HUDEP-2 (cell line): ENCODE measurements at regions not wholly inside any gene's neighbourhood (a gene's known extent, or its start where the extent isn't known, plus 50 kb on each side); places are given as distances from the start of the nearest gene placed in this dataset.
A peak's percentile ranks its signal among the peaks of the same experiment; 100 is the strongest.
"Not testable (repeated sequence)": the region's sequence is repeated elsewhere in the genome, so short reads cannot be mapped to it uniquely, and the experiment has no call there.

ENCODE experiments used
- DNase-seq, 76 experiments: peaks; one replicate each; lab custom pipeline; 2025; ENCODE audit not compliant: unreplicated experiment in 76 of 76; lab: John Stamatoyannopoulos, UW

GRCh38 chr12:105681341-105681740 is 350.9 kb downstream of the C12orf75 start:
- DNase-seq = no peak

GRCh38 chr12:105682821-105683220 is 352.3 kb downstream of the C12orf75 start:
- DNase-seq = not testable (repeated sequence)

- not testable (repeated sequence) for DNase-seq
Observed at GRCh38 chr12:105683836-105684235, 353.3 kb downstream of the C12orf75 start.

- DNase-seq = no peak
Observed at GRCh38 chr12:105698075-105698474, 367.6 kb downstream of the C12orf75 start.

GRCh38 chr12:105699209-105699608 is 368.7 kb downstream of the C12orf75 start:
- no peak for DNase-seq

GRCh38 chr12:105704787-105705186 is 374.3 kb downstream of the C12orf75 start:
- DNase-seq = no peak

GRCh38 chr12:105705235-105705634 is 374.7 kb downstream of the C12orf75 start:
- DNase-seq = no peak

- DNase-seq = peak in 13 of 76 experiments; percentile 0 to 34 (median 8)
Observed at GRCh38 chr12:105705765-105706164, 375.3 kb downstream of the C12orf75 start.

GRCh38 chr12:105706321-105706972 is 376.0 kb downstream of the C12orf75 start:
- DNase-seq = no peak

- DNase-seq = no peak
Observed at GRCh38 chr12:105706973-105707334, 376.5 kb downstream of the C12orf75 start.

GRCh38 chr12:105713606-105714305 is 383.3 kb downstream of the C12orf75 start:
- no peak for DNase-seq

GRCh38 chr12:105716621-105717020 is 386.1 kb downstream of the C12orf75 start:
- no peak for DNase-seq

GRCh38 chr12:105721051-105721825 is 390.7 kb downstream of the C12orf75 start:
- DNase-seq = no peak

GRCh38 chr12:105721891-105722290 is 391.4 kb downstream of the C12orf75 start:
- DNase-seq = no peak

- no peak for DNase-seq
Observed at GRCh38 chr12:105723066-105723465, 392.6 kb downstream of the C12orf75 start.

- no peak for DNase-seq
Observed at GRCh38 chr12:105723494-105723893, 393.0 kb downstream of the C12orf75 start.

GRCh38 chr12:105724641-105725040 is 394.1 kb downstream of the C12orf75 start:
- no peak for DNase-seq

- no peak for DNase-seq
Observed at GRCh38 chr12:105725054-105725453, 394.6 kb downstream of the C12orf75 start.

GRCh38 chr12:105729181-105729771 is 398.8 kb downstream of the C12orf75 start:
- no peak for DNase-seq

GRCh38 chr12:105729926-105730325 is 399.4 kb downstream of the C12orf75 start:
- DNase-seq = no peak

GRCh38 chr12:105733579-105733978 is 403.1 kb downstream of the C12orf75 start:
- DNase-seq = no peak
